Retina (tissue), 1 donor: ENCODE measurements at regions not wholly inside any gene's neighbourhood (a gene's known extent, or its start where the extent isn't known, plus 50 kb on each side); places are given as distances from the start of the nearest gene placed in this dataset.

ENCODE experiments used
- DNase-seq: peaks from one replicate; pipeline ENCODE4 v3.0.0-alpha.2; 2016

- no peak for DNase-seq
Observed at GRCh38 chr16:52095471-52095870, 451.5 kb downstream of the TOX3 start.

- DNase-seq: no peak
Observed at GRCh38 chr16:52092126-52092525, 454.8 kb downstream of the TOX3 start.

- DNase-seq: no peak
Observed at GRCh38 chr16:52090080-52090479, 456.9 kb downstream of the TOX3 start.

- no peak for DNase-seq
Observed at GRCh38 chr16:52089476-52089875, 457.5 kb downstream of the TOX3 start.

- DNase-seq: no peak
Observed at GRCh38 chr16:52086901-52087300, 460.0 kb downstream of the TOX3 start.

- no peak for DNase-seq
Observed at GRCh38 chr16:52078716-52079655, 468.0 kb downstream of the TOX3 start.

- DNase-seq: peak; percentile 46
Observed at GRCh38 chr16:52077607-52078006, 469.3 kb downstream of the TOX3 start.

GRCh38 chr16:52076801-52077201 lies 470.1 kb downstream of the TOX3 start:
- peak; percentile 50 for DNase-seq

GRCh38 chr16:52076332-52076731 lies 470.6 kb downstream of the TOX3 start:
- peak; percentile 51 for DNase-seq

GRCh38 chr16:52074133-52074532 lies 472.8 kb downstream of the TOX3 start:
- DNase-seq: no peak

GRCh38 chr16:52073024-52073423 lies 473.9 kb downstream of the TOX3 start:
- no peak for DNase-seq

GRCh38 chr16:52071101-52071500 lies 475.8 kb downstream of the TOX3 start:
- DNase-seq: no peak

- DNase-seq: no peak
Observed at GRCh38 chr16:52070341-52071057, 476.4 kb downstream of the TOX3 start.

- peak; percentile 61 for DNase-seq
Observed at GRCh38 chr16:52069866-52070265, 477.1 kb downstream of the TOX3 start.

- peak; percentile 74 for DNase-seq
Observed at GRCh38 chr16:52068447-52069074, 478.4 kb downstream of the TOX3 start.

GRCh38 chr16:52066962-52067361 lies 480.0 kb downstream of the TOX3 start:
- DNase-seq: no peak

GRCh38 chr16:52056259-52056658 lies 490.7 kb downstream of the TOX3 start:
- DNase-seq: no peak

GRCh38 chr16:52055381-52055780 lies 491.6 kb downstream of the TOX3 start:
- no peak for DNase-seq

GRCh38 chr16:52054326-52054725 lies 492.6 kb downstream of the TOX3 start:
- DNase-seq: no peak

- DNase-seq: no peak
Observed at GRCh38 chr16:52052818-52053217, 494.1 kb downstream of the TOX3 start.

- peak; percentile 36 for DNase-seq
Observed at GRCh38 chr16:52051414-52052172, 495.4 kb downstream of the TOX3 start.

GRCh38 chr16:52050418-52050817 lies 496.5 kb downstream of the TOX3 start:
- no peak for DNase-seq

- DNase-seq: no peak
Observed at GRCh38 chr16:52035436-52035835, 511.5 kb downstream of the TOX3 start.
